ENCODE measurements at regions not wholly inside any gene's neighbourhood (a gene's known extent, or its start where the extent isn't known, plus 50 kb on each side); places are given as distances from the start of the nearest gene placed in this dataset.

DNA sequence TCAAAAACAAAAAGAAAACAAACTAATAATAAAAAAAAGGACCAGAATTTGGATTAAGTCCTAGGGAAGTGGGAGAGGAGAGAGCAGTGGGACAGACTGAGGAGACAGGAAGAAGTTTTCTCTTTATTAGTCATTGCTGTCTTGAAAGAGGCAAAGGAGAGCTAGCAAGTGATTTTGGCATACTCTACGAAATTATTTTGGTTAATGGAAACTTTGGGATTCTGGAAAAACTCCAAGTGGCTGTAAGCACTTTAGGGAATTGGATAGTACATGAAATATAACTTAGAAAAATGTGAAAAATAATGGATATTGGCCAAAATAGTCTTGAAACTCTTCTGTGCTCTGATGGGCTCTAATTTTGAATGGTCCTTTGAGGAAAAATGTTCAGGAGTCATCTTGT lies 1641.8 kb upstream of the WWC1 start:
- TF ChIP-seq, protein P1, sequence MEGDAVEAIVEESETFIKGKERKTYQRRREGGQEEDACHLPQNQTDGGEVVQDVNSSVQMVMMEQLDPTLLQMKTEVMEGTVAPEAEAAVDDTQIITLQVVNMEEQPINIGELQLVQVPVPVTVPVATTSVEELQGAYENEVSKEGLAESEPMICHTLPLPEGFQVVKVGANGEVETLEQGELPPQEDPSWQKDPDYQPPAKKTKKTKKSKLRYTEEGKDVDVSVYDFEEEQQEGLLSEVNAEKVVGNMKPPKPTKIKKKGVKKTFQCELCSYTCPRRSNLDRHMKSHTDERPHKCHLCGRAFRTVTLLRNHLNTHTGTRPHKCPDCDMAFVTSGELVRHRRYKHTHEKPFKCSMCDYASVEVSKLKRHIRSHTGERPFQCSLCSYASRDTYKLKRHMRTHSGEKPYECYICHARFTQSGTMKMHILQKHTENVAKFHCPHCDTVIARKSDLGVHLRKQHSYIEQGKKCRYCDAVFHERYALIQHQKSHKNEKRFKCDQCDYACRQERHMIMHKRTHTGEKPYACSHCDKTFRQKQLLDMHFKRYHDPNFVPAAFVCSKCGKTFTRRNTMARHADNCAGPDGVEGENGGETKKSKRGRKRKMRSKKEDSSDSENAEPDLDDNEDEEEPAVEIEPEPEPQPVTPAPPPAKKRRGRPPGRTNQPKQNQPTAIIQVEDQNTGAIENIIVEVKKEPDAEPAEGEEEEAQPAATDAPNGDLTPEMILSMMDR (IDR thresholded peaks at IDR 0.05; ENCODE audit: insufficient read depth, low read depth, low read length, missing control alignments), result no peak
- H3K4me3 ChIP-seq (ENCODE audit: low read length), result no peak overlapping the region
- DNase-seq (ENCODE audit: low read depth), result no peak

DNA sequence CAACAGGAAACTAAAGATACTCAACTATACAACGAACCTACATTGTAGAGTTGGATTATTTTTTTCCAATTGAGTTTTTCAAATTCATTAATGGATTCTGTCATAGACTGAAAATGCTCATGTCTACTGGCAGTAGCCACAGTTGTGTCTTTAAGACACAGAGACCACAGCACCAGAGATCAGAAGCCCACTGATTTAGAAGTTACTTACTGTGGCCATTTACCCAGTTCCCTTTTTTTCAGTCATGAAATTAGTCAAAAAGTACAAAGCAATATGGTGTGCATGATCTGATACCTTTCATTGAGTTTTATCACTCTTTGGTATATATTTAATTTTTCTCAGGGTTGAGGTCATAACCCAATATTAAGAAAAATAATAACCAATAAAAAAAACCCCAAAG lies 1640.2 kb upstream of the WWC1 start:
- H3K4me3 ChIP-seq (ENCODE audit: low read length), result no peak overlapping the region
- TF ChIP-seq, protein P1 (IDR thresholded peaks at IDR 0.05; ENCODE audit: insufficient read depth, low read depth, low read length, missing control alignments), result no peak
- DNase-seq (ENCODE audit: low read depth), result no peak

DNA sequence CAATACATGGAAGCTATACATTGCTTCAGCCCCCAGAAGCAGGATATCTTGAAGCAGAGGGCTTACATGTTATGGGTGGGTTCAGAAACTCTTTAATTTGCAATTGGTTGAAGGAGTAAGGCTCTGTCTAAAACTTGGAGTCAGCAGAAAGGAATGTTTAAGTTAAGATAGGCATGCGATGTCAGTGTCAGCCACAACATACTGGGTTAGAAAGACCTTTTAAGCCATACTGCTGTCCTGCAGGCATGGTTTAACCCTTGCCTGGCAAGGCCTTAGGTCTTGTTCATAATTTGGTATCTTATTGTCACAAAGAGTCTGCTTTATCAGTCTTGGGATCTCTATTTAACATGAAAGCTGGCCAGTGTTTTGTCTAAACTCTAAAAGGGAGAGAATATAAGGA lies 1619.6 kb upstream of the WWC1 start:
- TF ChIP-seq, protein P1 (IDR thresholded peaks at IDR 0.05; ENCODE audit: insufficient read depth, low read depth, low read length, missing control alignments), result no peak
- no peak overlapping the region for H3K4me3 ChIP-seq (ENCODE audit: low read length)
- DNase-seq (ENCODE audit: low read depth), result no peak

DNA sequence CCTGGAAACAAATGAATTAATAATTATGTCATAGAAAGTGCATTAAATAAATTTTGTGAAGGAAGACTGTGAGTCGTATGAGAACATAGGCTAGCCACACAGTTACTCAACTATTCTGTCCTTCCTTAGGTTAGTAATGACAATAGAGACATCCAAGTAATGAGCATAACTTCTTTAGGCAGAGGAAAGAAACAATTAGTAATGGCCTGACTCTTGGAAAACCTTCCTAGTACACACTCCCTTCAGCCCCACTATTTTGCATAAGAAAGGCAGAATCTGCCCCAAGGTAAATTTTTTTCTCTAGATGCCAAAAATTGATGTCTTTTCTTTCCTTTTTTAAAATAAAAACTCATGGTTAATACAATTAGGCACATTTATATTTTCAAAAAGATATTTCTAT lies 1619.0 kb upstream of the WWC1 start:
- DNase-seq (ENCODE audit: low read depth), result no peak
- H3K4me3 ChIP-seq (ENCODE audit: low read length), result no peak overlapping the region
- TF ChIP-seq, protein P1 (IDR thresholded peaks at IDR 0.05; ENCODE audit: insufficient read depth, low read depth, low read length, missing control alignments), result no peak

DNA sequence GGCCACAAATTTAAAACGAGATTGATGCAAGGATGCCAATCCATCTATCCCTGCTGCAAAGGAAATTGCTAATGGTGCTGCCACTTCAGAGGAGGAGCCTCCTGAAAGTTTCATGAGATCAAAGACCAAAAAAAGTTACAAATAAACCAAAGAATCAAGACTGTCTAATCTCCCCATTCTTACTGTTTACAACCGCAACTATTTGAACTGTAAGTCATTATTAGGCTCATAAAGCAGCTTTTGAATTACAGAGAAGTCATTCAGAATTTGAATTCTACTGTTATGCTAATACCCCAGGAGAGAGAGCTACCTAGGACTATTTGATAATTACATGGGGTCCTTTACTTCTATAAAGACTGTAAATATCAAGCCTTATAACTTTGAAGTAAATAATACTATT lies 1613.6 kb upstream of the WWC1 start:
- no peak overlapping the region for H3K4me3 ChIP-seq (ENCODE audit: low read length)
- no peak for DNase-seq (ENCODE audit: low read depth)
- TF ChIP-seq, protein P1 (IDR thresholded peaks at IDR 0.05; ENCODE audit: insufficient read depth, low read depth, low read length, missing control alignments), result no peak

DNA sequence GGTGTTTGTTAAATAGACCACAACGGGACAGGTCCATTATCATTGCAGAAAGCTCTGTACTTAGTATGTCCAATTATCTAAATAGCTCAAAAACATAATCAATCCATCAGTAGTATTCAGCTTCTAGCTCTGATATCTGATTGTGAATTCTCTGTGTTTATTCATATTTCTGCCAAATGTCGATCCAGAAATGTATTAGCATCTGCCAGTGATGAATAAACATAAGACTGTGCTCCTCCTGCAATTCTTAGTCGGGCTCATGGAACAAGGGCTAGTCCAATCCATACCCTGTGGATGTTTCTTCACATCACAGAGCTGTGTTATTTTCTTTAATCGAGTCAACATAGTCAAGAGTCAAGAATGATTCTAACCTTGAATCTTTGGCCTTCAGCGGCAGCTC lies 1612.1 kb upstream of the WWC1 start:
- no peak overlapping the region for H3K4me3 ChIP-seq (ENCODE audit: low read length)
- TF ChIP-seq, protein P1 (IDR thresholded peaks at IDR 0.05; ENCODE audit: insufficient read depth, low read depth, low read length, missing control alignments), result no peak
- no peak for DNase-seq (ENCODE audit: low read depth)

DNA sequence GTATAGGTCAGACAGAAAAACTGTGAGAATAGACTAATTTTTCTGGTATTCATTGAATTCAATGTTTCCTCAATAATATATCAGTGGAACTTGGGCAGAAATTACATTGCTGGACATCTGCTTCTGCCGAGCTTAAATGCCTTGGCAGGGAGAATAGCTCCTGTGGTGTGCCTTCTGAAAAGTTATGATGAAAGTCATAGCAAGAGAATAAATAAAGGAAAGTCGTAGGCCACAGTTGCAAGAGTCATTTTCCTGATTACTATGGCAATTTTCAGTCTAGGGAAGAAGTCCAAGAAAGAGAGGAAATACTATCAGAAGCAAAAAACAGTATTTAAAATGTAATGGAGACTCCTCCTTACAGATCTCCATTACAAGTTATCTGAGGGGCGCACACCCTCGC lies 1596.1 kb upstream of the WWC1 start:
- no peak overlapping the region for H3K4me3 ChIP-seq (ENCODE audit: low read length)
- TF ChIP-seq, protein P1 (IDR thresholded peaks at IDR 0.05; ENCODE audit: insufficient read depth, low read depth, low read length, missing control alignments), result no peak
- no peak for DNase-seq (ENCODE audit: low read depth)
